ENCODE measurements at regions not wholly inside any gene's neighbourhood (a gene's known extent, or its start where the extent isn't known, plus 50 kb on each side); places are given as distances from the start of the nearest gene placed in this dataset.
A peak's percentile ranks its signal among the peaks of the same experiment; 100 is the strongest.

- Histone ChIP-seq H3K27ac (ENCODE audit: low read length) (no peak overlapping the region), H3K79me2 (ENCODE audit: low read length) (no peaks in the 10 kb centered on the region), H3K9me3 (replicated peaks; ENCODE audit: insufficient read depth, low read length) (no peaks in the 10 kb centered on the region), H3K9ac (ENCODE audit: low read length) (no peak overlapping the region), H3K4me2 (ENCODE audit: low read depth, low read length) (peak overlapping the region; percentile 9; the same call in 1 of the 2 replicates), H2AFZ (ENCODE audit: low read length) (0 out of 2 replicates have a peak overlapping the region, but pooled peaks have one; percentile 30), H3K9me2 (replicated peaks; ENCODE audit: insufficient read depth, low read length) (no peaks in the 10 kb centered on the region), H3K36me3 (replicated peaks; ENCODE audit: insufficient read depth, low read length) (no peaks in the 10 kb centered on the region), H4K20me1 (ENCODE audit: insufficient read depth, low read length) (no peaks in the 10 kb centered on the region), H3K27me3 (replicated peaks; ENCODE audit: insufficient read depth, low read length) (no peaks in the 10 kb centered on the region), H3K4me3 (ENCODE audit: low read length) (no peak overlapping the region), H3K4me1 (ENCODE audit: low read length) (peaks cover 31% of the 10 kb centered on the region), H3F3A (ENCODE audit: insufficient read depth, low read length) (peaks cover 23% of the 10 kb centered on the region)
- peak; percentile 77 for DNase-seq
- TF ChIP-seq EZH2 (optimal IDR thresholded peaks at IDR 0.05; ENCODE audit: low read depth, low read length) (no peak), EZH2phosphoT487 (IDR thresholded peaks at IDR 0.05; ENCODE audit: low read length) (no peak)
- TF ChIP-seq, protein P1, sequence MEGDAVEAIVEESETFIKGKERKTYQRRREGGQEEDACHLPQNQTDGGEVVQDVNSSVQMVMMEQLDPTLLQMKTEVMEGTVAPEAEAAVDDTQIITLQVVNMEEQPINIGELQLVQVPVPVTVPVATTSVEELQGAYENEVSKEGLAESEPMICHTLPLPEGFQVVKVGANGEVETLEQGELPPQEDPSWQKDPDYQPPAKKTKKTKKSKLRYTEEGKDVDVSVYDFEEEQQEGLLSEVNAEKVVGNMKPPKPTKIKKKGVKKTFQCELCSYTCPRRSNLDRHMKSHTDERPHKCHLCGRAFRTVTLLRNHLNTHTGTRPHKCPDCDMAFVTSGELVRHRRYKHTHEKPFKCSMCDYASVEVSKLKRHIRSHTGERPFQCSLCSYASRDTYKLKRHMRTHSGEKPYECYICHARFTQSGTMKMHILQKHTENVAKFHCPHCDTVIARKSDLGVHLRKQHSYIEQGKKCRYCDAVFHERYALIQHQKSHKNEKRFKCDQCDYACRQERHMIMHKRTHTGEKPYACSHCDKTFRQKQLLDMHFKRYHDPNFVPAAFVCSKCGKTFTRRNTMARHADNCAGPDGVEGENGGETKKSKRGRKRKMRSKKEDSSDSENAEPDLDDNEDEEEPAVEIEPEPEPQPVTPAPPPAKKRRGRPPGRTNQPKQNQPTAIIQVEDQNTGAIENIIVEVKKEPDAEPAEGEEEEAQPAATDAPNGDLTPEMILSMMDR (IDR thresholded peaks at IDR 0.05; ENCODE audit: low read length): peak; percentile 70
Measured at GRCh38 chr5:82641331-82642003, 363.3 kb upstream of the RPS23 start.

DNA sequence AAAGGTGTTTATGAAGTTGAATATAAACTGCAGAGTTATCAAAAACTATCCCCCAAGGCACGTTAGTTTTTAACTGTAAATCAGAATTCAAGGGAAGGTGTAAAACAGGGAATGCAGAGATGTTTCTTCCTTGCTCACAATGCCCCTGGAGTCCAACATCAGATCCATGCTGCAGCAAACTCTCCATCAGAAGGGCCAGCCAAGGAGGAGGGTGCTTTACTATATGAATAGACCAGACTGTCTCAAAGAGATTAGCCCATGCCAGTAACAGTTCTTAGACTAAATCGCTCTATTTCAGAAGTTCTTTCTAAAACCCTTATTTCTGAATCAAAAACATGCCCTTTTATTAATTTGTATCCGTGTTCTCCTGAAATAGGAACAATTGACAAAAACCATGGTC is 362.8 kb upstream of the RPS23 start:
- peaks cover 31% of the 10 kb centered on the region for H3K4me1 ChIP-seq (ENCODE audit: low read length)
- no peaks in the 10 kb centered on the region for H3K36me3 ChIP-seq (replicated peaks; ENCODE audit: insufficient read depth, low read length)
- H3K4me2 ChIP-seq (ENCODE audit: low read depth, low read length): peak overlapping the region; percentile 9; the same call in 1 of the 2 replicates
- H3K4me3 ChIP-seq (ENCODE audit: low read length): no peak overlapping the region
- H3K27me3 ChIP-seq (replicated peaks; ENCODE audit: insufficient read depth, low read length): no peaks in the 10 kb centered on the region
- no peaks in the 10 kb centered on the region for H3K79me2 ChIP-seq (ENCODE audit: low read length)
- TF ChIP-seq EZH2phosphoT487 (IDR thresholded peaks at IDR 0.05; ENCODE audit: low read length) (no peak), EZH2 (optimal IDR thresholded peaks at IDR 0.05; ENCODE audit: low read depth, low read length) (no peak)
- TF ChIP-seq, protein P1 (IDR thresholded peaks at IDR 0.05; ENCODE audit: low read length): no peak
- no peak for DNase-seq
- no peaks in the 10 kb centered on the region for H3K9me3 ChIP-seq (replicated peaks; ENCODE audit: insufficient read depth, low read length)
- no peak overlapping the region for H2AFZ ChIP-seq (ENCODE audit: low read length)
- no peak overlapping the region for H3K9ac ChIP-seq (ENCODE audit: low read length)
- H4K20me1 ChIP-seq (ENCODE audit: insufficient read depth, low read length): no peaks in the 10 kb centered on the region
- peaks cover 23% of the 10 kb centered on the region for H3F3A ChIP-seq (ENCODE audit: insufficient read depth, low read length)
- no peaks in the 10 kb centered on the region for H3K9me2 ChIP-seq (replicated peaks; ENCODE audit: insufficient read depth, low read length)
- no peak overlapping the region for H3K27ac ChIP-seq (ENCODE audit: low read length)

GRCh38 chr5:82639393-82640144 is 361.4 kb upstream of the RPS23 start:
- peak overlapping the region; percentile 19; the same call in 1 of the 2 replicates for H3K9ac ChIP-seq (ENCODE audit: low read length)
- H3F3A ChIP-seq (ENCODE audit: insufficient read depth, low read length): peaks cover 23% of the 10 kb centered on the region
- H3K9me2 ChIP-seq (replicated peaks; ENCODE audit: insufficient read depth, low read length): no peaks in the 10 kb centered on the region
- peak overlapping the region; percentile 67 for H2AFZ ChIP-seq (ENCODE audit: low read length)
- H3K36me3 ChIP-seq (replicated peaks; ENCODE audit: insufficient read depth, low read length): no peaks in the 10 kb centered on the region
- peak overlapping the region; percentile 58 for H3K27ac ChIP-seq (ENCODE audit: low read length)
- peak overlapping the region; percentile 11; the same call in 1 of the 2 replicates for H3K4me3 ChIP-seq (ENCODE audit: low read length)
- peaks cover 31% of the 10 kb centered on the region for H3K4me1 ChIP-seq (ENCODE audit: low read length)
- H4K20me1 ChIP-seq (ENCODE audit: insufficient read depth, low read length): no peaks in the 10 kb centered on the region
- H3K4me2 ChIP-seq (ENCODE audit: low read depth, low read length): peak overlapping the region; percentile 52
- DNase-seq: peak; percentile 73
- H3K79me2 ChIP-seq (ENCODE audit: low read length): no peaks in the 10 kb centered on the region
- no peaks in the 10 kb centered on the region for H3K9me3 ChIP-seq (replicated peaks; ENCODE audit: insufficient read depth, low read length)
- no peaks in the 10 kb centered on the region for H3K27me3 ChIP-seq (replicated peaks; ENCODE audit: insufficient read depth, low read length)
- TF ChIP-seq EZH2 (optimal IDR thresholded peaks at IDR 0.05; ENCODE audit: low read depth, low read length): no peak

Data from MM.1S (cell line).